Coronary artery (tissue), 2 donors: ENCODE measurements at regions not wholly inside any gene's neighbourhood (a gene's known extent, or its start where the extent isn't known, plus 50 kb on each side); places are given as distances from the start of the nearest gene placed in this dataset.
"Not testable (repeated sequence)": the region's sequence is repeated elsewhere in the genome, so short reads cannot be mapped to it uniquely, and the experiment has no call there.

ENCODE experiments used
- DNase-seq: peaks from one replicate; pipeline ENCODE4 v3.0.0-alpha.2; 2017; ENCODE audit warnings: low spot score
- H3K27ac ChIP-seq, 2 donors: fragments of 200-600 bp; sonication (generic); one replicate each; pipeline ENCODE4 v1.5.1; 2016 to 2019
- H3K4me3 ChIP-seq: fragments of 200-600 bp; sonication (generic); 2 replicates; pipeline ENCODE4 v1.5.1; 2016; ENCODE audit warnings: mild to moderate bottlenecking, moderate library complexity
- TF ChIP-seq, protein P1 (sequence below): fragments of 200-600 bp; sonication (generic); IDR thresholded peaks from one replicate; pipeline ENCODE4 v1.5.1; 2019; ENCODE audit warnings: antibody characterized with exemption

DNA sequence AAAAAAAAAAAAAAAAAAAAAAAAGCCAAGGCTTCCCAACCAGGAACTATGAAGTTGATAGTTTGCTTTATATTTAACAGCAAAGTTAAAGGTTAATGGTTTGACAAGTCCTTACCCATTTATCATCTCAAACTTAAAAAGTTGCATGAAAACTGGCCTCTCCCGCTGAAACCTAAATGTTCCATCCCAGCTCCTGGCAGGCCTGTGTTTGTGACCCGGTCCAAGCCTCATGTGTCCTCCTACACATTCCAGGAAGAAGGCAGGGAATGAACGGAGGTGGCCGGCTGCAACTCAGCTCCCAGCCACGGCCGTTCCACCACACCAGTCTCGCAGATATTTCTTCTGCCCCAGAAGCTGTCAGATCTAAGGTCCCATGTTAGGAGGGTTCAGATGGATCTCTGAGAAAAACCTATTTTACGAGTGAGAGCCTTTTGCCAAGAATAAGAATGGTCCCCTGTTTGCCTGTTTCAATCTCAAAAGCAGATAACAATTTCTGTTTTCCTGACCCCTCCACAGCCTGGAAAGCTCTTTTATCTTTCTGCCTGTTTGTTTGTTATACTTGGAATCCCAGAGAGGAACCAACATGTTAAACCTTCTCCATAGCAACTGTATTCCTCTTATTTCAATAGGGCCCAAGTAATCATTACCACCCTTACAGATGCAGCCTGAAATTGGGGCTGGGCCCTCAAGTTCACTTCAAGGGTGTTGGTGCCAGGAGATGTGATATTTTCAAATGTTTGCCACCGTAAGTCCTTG is 56.5 kb downstream of the KCTD12 start:
- peak overlapping the region in 1 of 2 donors; percentile 70 for H3K27ac ChIP-seq
- TF ChIP-seq, protein P1, sequence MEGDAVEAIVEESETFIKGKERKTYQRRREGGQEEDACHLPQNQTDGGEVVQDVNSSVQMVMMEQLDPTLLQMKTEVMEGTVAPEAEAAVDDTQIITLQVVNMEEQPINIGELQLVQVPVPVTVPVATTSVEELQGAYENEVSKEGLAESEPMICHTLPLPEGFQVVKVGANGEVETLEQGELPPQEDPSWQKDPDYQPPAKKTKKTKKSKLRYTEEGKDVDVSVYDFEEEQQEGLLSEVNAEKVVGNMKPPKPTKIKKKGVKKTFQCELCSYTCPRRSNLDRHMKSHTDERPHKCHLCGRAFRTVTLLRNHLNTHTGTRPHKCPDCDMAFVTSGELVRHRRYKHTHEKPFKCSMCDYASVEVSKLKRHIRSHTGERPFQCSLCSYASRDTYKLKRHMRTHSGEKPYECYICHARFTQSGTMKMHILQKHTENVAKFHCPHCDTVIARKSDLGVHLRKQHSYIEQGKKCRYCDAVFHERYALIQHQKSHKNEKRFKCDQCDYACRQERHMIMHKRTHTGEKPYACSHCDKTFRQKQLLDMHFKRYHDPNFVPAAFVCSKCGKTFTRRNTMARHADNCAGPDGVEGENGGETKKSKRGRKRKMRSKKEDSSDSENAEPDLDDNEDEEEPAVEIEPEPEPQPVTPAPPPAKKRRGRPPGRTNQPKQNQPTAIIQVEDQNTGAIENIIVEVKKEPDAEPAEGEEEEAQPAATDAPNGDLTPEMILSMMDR: no peak
- DNase-seq: no peak
- no peak overlapping the region for H3K4me3 ChIP-seq

DNA sequence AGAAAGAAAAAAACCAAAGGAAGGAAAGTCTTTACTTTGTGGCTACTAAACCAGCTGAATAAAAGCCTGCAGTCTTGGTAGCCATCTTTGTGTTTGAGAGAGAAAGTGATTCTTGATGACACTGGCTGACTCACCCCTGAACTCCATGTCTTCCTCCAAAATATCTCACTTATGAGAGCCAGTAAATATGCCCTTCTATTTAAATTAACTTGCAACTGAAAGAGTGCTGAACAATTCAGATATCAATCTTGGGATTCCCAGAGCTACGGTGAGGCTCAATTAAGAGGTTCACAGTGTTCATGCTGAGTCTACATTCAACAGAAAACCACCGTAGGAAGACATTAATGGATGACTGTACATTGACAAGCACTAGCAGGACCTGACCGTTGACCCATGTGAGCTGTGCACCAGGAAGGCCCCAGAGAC is 57.9 kb downstream of the KCTD12 start:
- Histone ChIP-seq H3K27ac (no peak overlapping the region), H3K4me3 (no peak overlapping the region)
- TF ChIP-seq, protein P1: no peak
- DNase-seq: no peak

DNA sequence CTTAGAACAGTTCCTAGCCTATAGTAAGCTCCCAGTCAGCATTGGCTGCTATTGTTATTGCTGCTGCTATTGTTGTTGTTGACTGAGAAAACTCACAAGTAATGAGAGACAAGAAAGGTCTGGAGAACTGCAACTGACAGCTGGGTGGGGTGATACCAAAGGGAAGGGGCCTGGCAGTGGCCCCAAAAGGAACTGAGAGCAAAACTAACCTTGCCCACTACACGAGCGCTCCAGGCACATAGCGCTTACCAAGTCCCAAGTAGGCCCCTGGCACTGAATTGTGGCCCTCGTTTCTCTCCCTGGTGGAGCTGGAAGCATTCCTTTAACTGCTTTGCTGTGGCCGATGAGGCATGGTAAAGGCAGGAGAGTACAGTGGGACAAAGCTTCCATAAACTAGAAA is 59.7 kb downstream of the KCTD12 start:
- TF ChIP-seq, protein P1: no peak
- H3K4me3 ChIP-seq: no peak overlapping the region
- no peak for DNase-seq
- no peak overlapping the region for H3K27ac ChIP-seq

DNA sequence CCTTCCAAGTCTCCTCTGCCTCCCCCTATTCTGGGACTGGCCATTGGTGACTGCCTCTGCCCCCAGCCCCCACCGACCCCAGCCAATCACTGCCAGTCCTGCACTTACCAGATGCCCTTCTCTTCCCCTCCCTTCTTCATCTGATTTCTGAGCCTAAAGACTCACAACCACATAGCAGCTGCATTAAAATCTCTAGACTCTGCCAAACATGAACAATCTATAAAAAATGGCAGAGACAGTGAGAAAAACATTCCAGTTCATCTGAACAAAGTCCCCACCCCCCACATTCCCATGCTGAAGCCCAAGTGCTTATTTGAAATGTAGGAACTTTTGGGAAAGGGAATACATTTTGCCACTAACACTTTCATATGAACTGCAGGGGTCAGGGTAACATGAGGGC is 60.8 kb downstream of the KCTD12 start:
- no peak overlapping the region for H3K4me3 ChIP-seq
- DNase-seq: no peak
- no peak overlapping the region for H3K27ac ChIP-seq
- TF ChIP-seq, protein P1: no peak

DNA sequence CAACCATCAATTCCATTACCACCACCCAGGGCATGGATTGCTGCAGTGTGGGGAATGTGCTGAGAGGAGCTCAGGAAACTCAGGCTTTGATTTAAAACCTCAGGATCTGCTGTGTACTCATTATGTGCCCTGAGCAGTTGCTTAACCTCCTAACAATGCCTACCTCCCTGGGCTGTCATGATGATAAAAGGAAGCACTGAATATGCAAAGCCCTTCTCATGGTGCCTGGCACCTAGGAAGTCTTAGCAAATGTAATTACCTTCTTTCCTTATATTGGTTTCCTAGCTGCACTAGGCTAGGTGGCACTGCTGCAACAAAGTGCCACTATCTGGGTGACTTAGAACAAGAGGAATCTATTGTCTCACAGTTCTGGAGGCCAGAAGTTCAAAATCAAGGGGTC is 62.2 kb downstream of the KCTD12 start:
- TF ChIP-seq, protein P1: no peak
- DNase-seq: no peak
- no peak overlapping the region for H3K27ac ChIP-seq
- H3K4me3 ChIP-seq: no peak overlapping the region

DNA sequence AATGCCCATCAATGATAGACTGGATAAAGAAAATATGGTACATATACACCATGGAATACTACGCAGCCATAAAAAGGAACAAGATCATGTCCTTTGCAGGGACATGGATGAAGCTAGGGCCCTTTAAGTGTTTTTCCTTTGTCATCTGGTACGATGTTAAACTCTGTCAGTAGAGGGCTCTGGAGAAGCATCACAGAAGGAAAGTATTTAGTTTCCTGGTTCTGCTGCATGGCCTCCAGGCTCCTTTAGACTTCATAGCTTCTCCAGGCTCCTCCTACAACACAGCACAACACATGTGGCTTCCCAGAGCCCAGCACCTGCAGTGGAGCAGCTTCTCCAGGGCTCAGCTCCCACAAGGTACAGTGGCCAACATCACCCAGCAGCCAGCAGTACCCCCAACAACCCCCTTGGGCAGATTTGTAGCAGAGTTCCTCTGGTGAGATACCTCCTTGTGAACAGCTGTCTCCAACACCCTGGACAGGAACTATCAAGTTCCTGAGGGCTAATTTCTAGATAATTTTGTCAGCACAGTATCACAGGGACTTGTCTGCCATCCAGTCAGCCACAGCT is 63.4 kb downstream of the KCTD12 start:
- H3K4me3 ChIP-seq: no peak overlapping the region
- TF ChIP-seq, protein P1: no peak
- no peak overlapping the region for H3K27ac ChIP-seq
- no peak for DNase-seq

DNA sequence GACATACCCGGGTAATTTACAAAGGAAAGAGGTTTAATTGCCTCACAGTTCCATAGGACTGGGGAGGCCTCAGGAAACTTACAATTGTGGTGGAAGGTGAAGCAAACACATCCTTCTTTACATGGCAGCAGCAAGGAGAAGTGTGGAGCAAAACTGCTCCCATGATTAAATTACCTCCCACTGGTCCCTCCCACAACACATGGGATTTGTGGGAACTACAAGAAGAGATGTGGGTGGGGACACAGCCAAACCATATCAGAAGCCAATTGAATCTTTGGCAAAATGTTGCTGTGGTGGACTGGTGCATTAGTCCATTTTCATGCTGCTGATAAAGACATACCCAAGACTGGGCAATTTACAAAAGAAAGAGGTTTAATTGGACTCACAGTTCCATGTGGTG is 65.0 kb downstream of the KCTD12 start:
- H3K27ac ChIP-seq: peak overlapping the region in 1 of 2 donors; percentile 39
- not testable (repeated sequence) for DNase-seq

More for the DNA sequence above, 65.0 kb downstream of the KCTD12 start:
- not testable (repeated sequence) for H3K4me3 ChIP-seq
